ENCODE measurements at regions not wholly inside any gene's neighbourhood (a gene's known extent, or its start where the extent isn't known, plus 50 kb on each side); places are given as distances from the start of the nearest gene placed in this dataset.

DNA sequence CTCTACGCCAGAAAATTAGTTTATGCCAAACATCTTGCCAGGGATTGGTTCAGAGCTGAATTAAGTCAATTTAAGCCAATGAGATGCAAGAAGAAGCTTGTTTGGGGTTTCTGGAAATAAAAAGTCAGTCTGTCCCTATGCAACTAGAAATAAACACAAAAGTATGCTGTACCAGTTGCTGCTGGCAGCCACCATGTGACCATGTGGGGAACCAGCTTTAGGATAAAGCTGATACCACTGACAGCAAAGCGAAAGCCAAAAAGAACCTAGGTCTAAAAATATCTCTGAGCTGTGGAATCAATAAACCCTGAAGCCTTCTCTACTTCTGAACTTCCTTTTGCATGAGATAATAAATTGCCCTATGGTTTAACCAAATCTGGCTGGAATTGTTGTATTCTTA lies 181.8 kb upstream of the PARD3B start:
- H3K27ac ChIP-seq = no peak overlapping the region
- TF ChIP-seq, protein P1, sequence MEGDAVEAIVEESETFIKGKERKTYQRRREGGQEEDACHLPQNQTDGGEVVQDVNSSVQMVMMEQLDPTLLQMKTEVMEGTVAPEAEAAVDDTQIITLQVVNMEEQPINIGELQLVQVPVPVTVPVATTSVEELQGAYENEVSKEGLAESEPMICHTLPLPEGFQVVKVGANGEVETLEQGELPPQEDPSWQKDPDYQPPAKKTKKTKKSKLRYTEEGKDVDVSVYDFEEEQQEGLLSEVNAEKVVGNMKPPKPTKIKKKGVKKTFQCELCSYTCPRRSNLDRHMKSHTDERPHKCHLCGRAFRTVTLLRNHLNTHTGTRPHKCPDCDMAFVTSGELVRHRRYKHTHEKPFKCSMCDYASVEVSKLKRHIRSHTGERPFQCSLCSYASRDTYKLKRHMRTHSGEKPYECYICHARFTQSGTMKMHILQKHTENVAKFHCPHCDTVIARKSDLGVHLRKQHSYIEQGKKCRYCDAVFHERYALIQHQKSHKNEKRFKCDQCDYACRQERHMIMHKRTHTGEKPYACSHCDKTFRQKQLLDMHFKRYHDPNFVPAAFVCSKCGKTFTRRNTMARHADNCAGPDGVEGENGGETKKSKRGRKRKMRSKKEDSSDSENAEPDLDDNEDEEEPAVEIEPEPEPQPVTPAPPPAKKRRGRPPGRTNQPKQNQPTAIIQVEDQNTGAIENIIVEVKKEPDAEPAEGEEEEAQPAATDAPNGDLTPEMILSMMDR (IDR thresholded peaks at IDR 0.05) = no peak
- TF ChIP-seq POLR2A (IDR thresholded peaks at IDR 0.05) = no peak

DNA sequence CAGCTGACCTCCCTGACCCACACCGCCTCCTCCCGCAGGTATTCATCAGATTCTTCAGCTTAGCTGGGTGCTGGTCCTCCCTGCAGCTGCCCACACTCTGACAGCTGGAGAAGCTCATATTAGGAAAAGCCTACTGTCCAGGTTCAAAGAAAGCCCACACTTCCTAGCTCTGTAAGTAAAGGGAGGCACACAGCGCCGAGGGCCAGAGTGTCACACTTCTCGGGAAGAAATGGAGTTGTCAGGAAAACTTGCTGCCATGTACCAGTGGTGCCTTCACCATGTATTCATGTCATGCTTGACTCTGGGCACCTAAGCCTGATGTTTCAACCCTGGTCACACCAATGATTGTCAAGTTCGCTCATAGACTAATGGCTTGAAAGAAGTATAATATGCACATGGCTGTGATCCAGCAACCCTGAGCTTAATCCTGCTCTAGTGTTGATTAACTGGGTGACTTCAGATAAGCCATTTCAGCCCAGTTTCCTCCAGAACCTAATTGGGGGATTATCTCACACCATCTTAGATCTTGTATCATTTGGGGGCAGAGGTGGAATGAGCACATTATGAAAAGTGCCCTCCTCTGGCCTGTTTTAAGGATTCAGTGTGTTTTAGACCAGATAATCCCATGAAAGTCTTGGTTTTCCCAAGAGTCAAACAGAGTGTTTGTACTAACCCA lies 180.3 kb upstream of the PARD3B start:
- no peak overlapping the region for H3K4me3 ChIP-seq
- intact Hi-C loops (cut with DNase I; ENCODE audit: low total_unique reads) = no loop called here
- TF ChIP-seq POLR2A (IDR thresholded peaks at IDR 0.05) = no peak
- H3K9me3 ChIP-seq = no peaks in the 10 kb centered on the region
- H3K4me1 ChIP-seq = no peaks in the 10 kb centered on the region
- no peak for DNase-seq
- H3K36me3 ChIP-seq = no peaks in the 10 kb centered on the region
- H3K27me3 ChIP-seq = no peaks in the 10 kb centered on the region
- H3K27ac ChIP-seq = no peak overlapping the region

More for the DNA sequence above, 181.8 kb upstream of the PARD3B start:
- no peaks in the 10 kb centered on the region for H3K4me1 ChIP-seq
- no peaks in the 10 kb centered on the region for H3K9me3 ChIP-seq
- DNase-seq = no peak
- intact Hi-C loops (cut with DNase I; ENCODE audit: low total_unique reads) = no loop called here
- no peaks in the 10 kb centered on the region for H3K27me3 ChIP-seq
- H3K4me3 ChIP-seq = no peak overlapping the region
- H3K36me3 ChIP-seq = no peaks in the 10 kb centered on the region

DNA sequence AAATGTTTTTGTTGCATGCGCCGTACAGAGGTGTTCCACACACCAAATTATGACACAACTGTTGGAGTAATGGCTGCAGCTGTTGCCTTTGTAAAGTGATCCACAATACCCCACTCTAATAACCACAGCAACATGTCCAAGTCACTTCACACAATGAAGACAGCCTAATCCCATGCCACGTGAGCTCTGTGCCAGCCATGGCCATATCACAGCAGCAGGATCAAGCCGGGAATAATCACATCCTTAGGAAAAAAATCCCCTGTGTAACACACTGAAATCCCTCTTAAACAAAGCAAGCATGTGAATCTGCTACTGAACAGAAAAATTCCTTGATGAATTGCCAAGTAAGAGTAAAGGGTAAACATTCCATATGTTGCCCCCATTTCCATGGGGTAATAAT lies 179.5 kb upstream of the PARD3B start:
- H3K27ac ChIP-seq = no peak overlapping the region
- no peak overlapping the region for H3K4me3 ChIP-seq
- H3K4me1 ChIP-seq = no peaks in the 10 kb centered on the region
- no peak for DNase-seq
- H3K9me3 ChIP-seq = no peaks in the 10 kb centered on the region
- H3K36me3 ChIP-seq = no peaks in the 10 kb centered on the region
- no peak for TF ChIP-seq POLR2A (IDR thresholded peaks at IDR 0.05)
- TF ChIP-seq, protein P1 (IDR thresholded peaks at IDR 0.05) = no peak
- no peaks in the 10 kb centered on the region for H3K27me3 ChIP-seq
- intact Hi-C loops (cut with DNase I; ENCODE audit: low total_unique reads) = no loop called here

DNA sequence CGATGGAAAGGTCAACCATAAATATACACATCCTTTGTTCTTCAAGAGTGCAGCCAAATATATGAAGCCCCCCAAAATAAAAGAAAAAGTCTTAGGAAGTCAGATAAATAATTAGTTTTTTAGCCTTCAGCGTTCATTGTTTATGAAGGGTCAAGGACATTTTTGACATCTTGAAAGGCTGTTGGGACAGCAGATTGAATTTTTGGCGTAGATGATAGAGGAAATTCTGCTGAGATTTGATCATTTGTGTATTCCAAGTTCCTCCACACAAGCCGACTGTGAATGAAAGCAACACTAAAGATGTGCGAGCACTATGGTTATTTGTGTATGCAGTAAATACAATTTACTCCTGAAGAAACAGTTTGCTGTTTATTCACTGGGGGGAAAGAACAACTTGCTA lies 177.8 kb upstream of the PARD3B start:
- no peak overlapping the region for H3K27ac ChIP-seq
- intact Hi-C loops (cut with DNase I; ENCODE audit: low total_unique reads) = no loop called here
- H3K4me1 ChIP-seq = no peaks in the 10 kb centered on the region
- DNase-seq = no peak
- TF ChIP-seq, protein P1 (IDR thresholded peaks at IDR 0.05) = no peak
- no peak for TF ChIP-seq POLR2A (IDR thresholded peaks at IDR 0.05)
- H3K36me3 ChIP-seq = no peaks in the 10 kb centered on the region
- H3K9me3 ChIP-seq = no peaks in the 10 kb centered on the region
- H3K4me3 ChIP-seq = no peak overlapping the region
- H3K27me3 ChIP-seq = no peaks in the 10 kb centered on the region

DNA sequence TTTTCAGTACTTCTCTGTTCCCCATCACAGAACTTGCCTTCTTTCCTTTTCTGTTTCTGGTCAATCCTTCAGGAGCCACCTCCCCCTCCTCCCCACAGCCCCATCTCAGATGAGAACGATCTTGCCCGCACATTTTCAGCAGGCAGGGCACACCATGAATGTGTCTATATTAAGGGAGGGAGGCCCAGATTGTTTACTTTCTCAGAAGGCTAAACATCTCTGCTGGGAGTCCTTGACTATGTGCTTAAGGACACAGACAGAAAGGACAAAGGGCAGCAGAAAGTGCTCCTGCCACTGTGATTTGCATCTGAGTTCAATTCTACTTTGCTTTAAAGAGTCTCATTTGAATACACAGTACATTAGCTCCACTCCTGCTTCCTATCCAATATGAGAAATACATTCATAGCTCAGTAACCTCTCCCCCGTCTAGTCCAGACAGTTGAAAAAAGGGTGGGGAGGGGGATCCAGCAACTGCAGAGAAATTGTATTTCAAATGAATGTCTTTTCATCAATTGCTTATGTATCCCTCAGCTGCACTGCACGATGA lies 175.0 kb upstream of the PARD3B start:
- Histone ChIP-seq H3K36me3 (no peaks in the 10 kb centered on the region), H3K4me3 (no peak overlapping the region), H3K9me3 (no peaks in the 10 kb centered on the region), H3K27ac (no peak overlapping the region), H3K27me3 (no peaks in the 10 kb centered on the region), H3K4me1 (no peaks in the 10 kb centered on the region)
- TF ChIP-seq, protein P1 (IDR thresholded peaks at IDR 0.05) = no peak
- TF ChIP-seq POLR2A (IDR thresholded peaks at IDR 0.05) = no peak
- DNase-seq = no peak
- intact Hi-C loops (cut with DNase I; ENCODE audit: low total_unique reads) = no loop called here

Data from uterus (tissue), 3 donors.